SK-N-MC (cell line): ENCODE measurements at regions not wholly inside any gene's neighbourhood (a gene's known extent, or its start where the extent isn't known, plus 50 kb on each side); places are given as distances from the start of the nearest gene placed in this dataset.

Experiments used
- EZH2 ChIP-seq: fragments of 200-600 bp; sonication (generic); IDR thresholded peaks from one replicate; pipeline ENCODE4 v1.6.1; 2017; ENCODE audit warnings: antibody characterized with exemption
- FOXP2 ChIP-seq: optimal IDR thresholded peaks from 2 replicates; pipeline ENCODE3; 2011; ENCODE audit warnings: mild to moderate bottlenecking, moderate library complexity; ENCODE audit not compliant: insufficient read depth; ENCODE audit errors: extremely low read length, control extremely low read depth
- POLR2AphosphoS5 ChIP-seq: IDR thresholded peaks from 2 replicates; pipeline ENCODE4 v1.6.1; 2012; ENCODE audit warnings: mild to moderate bottlenecking, low read depth, low read length, borderline replicate concordance

- no peak for TF ChIP-seq EZH2
- no peak for TF ChIP-seq POLR2AphosphoS5
- TF ChIP-seq FOXP2 = no peak
Measured at GRCh38 chr12:33669349-33669748, 229.7 kb upstream of the SYT10 start.
